NT2/D1 (cell line): ENCODE measurements at regions not wholly inside any gene's neighbourhood (a gene's known extent, or its start where the extent isn't known, plus 50 kb on each side); places are given as distances from the start of the nearest gene placed in this dataset.

Source experiments
- DNase-seq: peaks from one replicate; pipeline ENCODE4 v3.0.0-alpha.2; 2011; ENCODE audit warnings: low read depth, low spot score
- H3K27me3 ChIP-seq: 2 replicates; pipeline ENCODE4 v1.6.0; 2011; ENCODE audit warnings: mild to moderate bottlenecking; ENCODE audit not compliant: insufficient read length, insufficient read depth
- H3K36me3 ChIP-seq: 2 replicates; pipeline ENCODE4 v1.6.1; 2011; ENCODE audit warnings: mild to moderate bottlenecking, low read length, mixed read lengths; ENCODE audit not compliant: insufficient read depth, insufficient read length
- H3K4me1 ChIP-seq: 2 replicates; pipeline ENCODE4 v1.5.1; 2011; ENCODE audit not compliant: insufficient read depth, insufficient read length
- H3K4me3 ChIP-seq: 2 replicates; pipeline ENCODE4 v1.5.1; 2011; ENCODE audit warnings: low read depth; ENCODE audit not compliant: insufficient read length
- H3K9ac ChIP-seq: 2 replicates; pipeline ENCODE4 v1.6.0; 2011; ENCODE audit warnings: low read depth; ENCODE audit not compliant: insufficient read length
- H3K9me3 ChIP-seq: 2 replicates; pipeline ENCODE4 v1.5.1; 2011; ENCODE audit warnings: mild to moderate bottlenecking, low read length; ENCODE audit not compliant: insufficient read depth
- SUZ12 ChIP-seq: IDR thresholded peaks from 2 replicates; pipeline ENCODE4 v1.6.1; 2011; ENCODE audit not compliant: insufficient read length, insufficient read depth; ENCODE audit errors: extremely low read depth
- YY1 ChIP-seq: IDR thresholded peaks from 2 replicates; pipeline ENCODE4 v1.6.1; 2011; ENCODE audit not compliant: insufficient read length, insufficient read depth
- ZNF274 ChIP-seq: IDR thresholded peaks from 2 replicates; pipeline ENCODE4 v1.6.1; 2011; ENCODE audit warnings: mild to moderate bottlenecking, low read depth, low read length

DNA sequence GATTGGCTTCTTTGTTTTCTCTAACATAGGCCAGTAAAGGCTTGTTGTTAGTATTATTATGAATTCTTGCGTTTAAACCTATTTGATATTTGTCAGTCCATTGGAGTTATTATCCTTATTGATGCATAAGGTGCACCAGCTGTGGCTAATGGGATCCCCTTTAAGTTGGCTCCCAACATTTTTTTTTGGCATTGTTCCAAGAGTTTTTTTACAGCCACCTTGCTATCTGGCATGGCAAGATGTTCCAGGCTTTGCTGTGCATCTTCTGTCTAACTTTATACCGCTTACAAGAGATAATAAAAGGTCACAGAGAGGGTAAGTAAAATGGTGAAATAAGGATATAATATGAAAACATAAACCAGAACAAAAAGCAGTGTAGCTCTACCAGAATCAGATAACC is 157.5 kb upstream of the TACR1 start:
- Histone ChIP-seq H3K9ac (no peak overlapping the region), H3K4me1 (no peaks in the 10 kb centered on the region), H3K9me3 (no peaks in the 10 kb centered on the region), H3K36me3 (no peaks in the 10 kb centered on the region), H3K4me3 (no peak overlapping the region), H3K27me3 (no peaks in the 10 kb centered on the region)
- TF ChIP-seq ZNF274 = no peak
- no peak for TF ChIP-seq SUZ12
- TF ChIP-seq YY1 = no peak
- no peak for DNase-seq

- TF ChIP-seq ZNF274 = no peak
- TF ChIP-seq SUZ12 = no peak
- TF ChIP-seq YY1 = no peak
- H3K9me3 ChIP-seq = no peaks in the 10 kb centered on the region
- H3K4me3 ChIP-seq = no peak overlapping the region
- H3K4me1 ChIP-seq = no peaks in the 10 kb centered on the region
- H3K9ac ChIP-seq = no peak overlapping the region
- no peaks in the 10 kb centered on the region for H3K27me3 ChIP-seq
- DNase-seq = no peak
- no peaks in the 10 kb centered on the region for H3K36me3 ChIP-seq
Measured at GRCh38 chr2:75353131-75353530, 153.8 kb upstream of the TACR1 start.

GRCh38 chr2:75348307-75348706 is 149.0 kb upstream of the TACR1 start:
- no peaks in the 10 kb centered on the region for H3K36me3 ChIP-seq
- H3K27me3 ChIP-seq = no peaks in the 10 kb centered on the region
- no peaks in the 10 kb centered on the region for H3K9me3 ChIP-seq
- no peak for DNase-seq
- H3K4me1 ChIP-seq = no peaks in the 10 kb centered on the region
- TF ChIP-seq YY1 = no peak
- TF ChIP-seq SUZ12 = no peak
- TF ChIP-seq ZNF274 = no peak
- no peak overlapping the region for H3K4me3 ChIP-seq
- H3K9ac ChIP-seq = no peak overlapping the region

DNA sequence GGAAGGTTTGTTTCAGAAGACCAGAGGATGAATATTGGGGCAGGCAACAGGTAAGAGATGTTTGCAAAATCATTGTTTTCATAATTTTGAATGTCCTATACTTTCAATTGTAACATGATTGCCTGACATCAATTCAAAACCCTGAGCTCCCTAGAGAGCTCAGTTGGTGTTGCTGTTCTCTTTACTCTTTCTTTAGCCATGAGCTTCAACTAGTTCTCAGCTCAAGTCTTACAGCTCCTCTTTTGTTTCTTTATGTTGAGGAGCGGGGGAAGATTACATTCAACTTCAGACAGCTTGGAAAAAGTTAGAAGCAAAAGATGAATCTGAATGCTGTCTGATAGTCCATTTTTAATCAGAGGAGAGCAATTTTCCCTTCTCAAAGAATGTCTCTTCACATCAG is 144.8 kb upstream of the TACR1 start:
- TF ChIP-seq SUZ12 (no peak), ZNF274 (no peak), YY1 (no peak)
- Histone ChIP-seq H3K4me1 (no peaks in the 10 kb centered on the region), H3K36me3 (no peaks in the 10 kb centered on the region), H3K9ac (no peak overlapping the region), H3K9me3 (no peaks in the 10 kb centered on the region), H3K4me3 (no peak overlapping the region), H3K27me3 (no peaks in the 10 kb centered on the region)
- DNase-seq = no peak

DNA sequence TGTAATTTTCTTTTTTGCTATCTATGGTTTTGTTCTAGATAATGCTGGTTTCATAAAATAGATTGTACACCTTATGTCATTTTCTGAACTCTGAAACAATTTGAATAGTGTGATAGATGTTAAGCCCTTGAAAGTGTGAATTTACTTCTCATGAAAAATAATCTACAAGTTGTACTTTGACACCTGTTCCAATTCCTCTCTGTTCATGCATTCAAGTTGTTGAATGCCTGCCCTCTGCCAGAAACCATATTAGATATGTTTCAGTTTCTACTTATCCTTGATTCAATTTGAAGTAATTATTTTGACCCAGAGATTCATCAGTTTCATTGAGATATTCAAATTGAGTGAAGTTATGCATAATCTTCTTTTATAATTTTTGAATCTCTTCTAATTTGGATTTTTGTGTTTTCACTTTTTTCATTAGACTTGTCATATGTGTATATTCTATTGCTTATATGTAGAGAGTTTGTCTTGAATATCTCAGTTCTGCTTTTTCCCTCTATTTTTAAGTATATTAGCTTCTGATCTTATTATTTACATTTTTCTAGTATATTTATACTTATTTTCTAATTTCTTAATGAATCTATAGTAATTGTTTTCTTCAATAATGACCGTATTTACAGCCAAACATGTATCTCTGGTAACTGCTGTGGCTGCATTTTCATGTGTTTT is 143.3 kb upstream of the TACR1 start:
- no peaks in the 10 kb centered on the region for H3K27me3 ChIP-seq
- H3K4me3 ChIP-seq = no peak overlapping the region
- no peaks in the 10 kb centered on the region for H3K36me3 ChIP-seq
- no peak for DNase-seq
- H3K4me1 ChIP-seq = no peaks in the 10 kb centered on the region
- H3K9me3 ChIP-seq = no peaks in the 10 kb centered on the region
- no peak overlapping the region for H3K9ac ChIP-seq
- TF ChIP-seq SUZ12 (no peak), YY1 (no peak), ZNF274 (no peak)

DNA sequence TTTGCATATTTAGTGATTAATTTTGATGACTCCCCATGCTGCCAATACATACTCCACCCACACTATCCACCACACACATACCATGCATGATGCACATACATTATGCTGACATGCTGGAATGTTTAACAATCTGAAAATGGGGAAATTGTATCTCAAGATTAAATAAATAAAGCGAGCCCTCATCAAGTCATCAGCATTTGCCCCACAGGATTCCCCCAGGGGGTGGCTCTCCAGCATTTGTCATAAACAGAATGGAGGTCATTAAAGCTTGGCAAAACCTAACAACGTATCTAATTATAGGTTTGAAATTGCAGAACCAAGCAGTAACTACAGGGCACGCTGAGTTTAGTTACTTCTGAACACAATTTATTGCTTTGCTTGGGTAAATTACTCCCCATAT is 141.2 kb upstream of the TACR1 start:
- Histone ChIP-seq H3K4me3 (no peak overlapping the region), H3K4me1 (no peaks in the 10 kb centered on the region), H3K9me3 (no peaks in the 10 kb centered on the region), H3K9ac (no peak overlapping the region), H3K27me3 (no peaks in the 10 kb centered on the region), H3K36me3 (no peaks in the 10 kb centered on the region)
- DNase-seq = no peak
- no peak for TF ChIP-seq ZNF274
- TF ChIP-seq YY1 = no peak
- no peak for TF ChIP-seq SUZ12

DNA sequence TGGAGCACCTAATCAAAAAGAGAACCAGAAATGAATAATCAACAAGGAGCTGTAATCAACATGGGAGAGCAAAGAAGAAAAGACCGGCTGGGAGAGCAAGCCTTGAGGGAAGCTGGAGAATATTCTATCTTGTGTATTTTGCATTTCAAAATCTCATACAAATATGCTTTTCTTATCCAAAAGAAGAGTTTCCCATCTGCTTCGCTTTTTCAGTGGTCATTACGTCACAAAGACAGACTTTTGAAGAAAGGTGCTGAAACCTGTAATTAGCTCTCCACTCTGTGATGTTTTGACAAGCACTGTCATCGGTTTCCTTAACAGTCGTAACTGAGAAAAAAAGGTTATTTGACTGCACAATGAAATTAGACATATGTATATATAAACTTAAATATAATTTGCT is 139.1 kb upstream of the TACR1 start:
- Histone ChIP-seq H3K27me3 (no peaks in the 10 kb centered on the region), H3K9me3 (no peaks in the 10 kb centered on the region), H3K36me3 (no peaks in the 10 kb centered on the region), H3K4me3 (no peak overlapping the region), H3K9ac (no peak overlapping the region), H3K4me1 (no peaks in the 10 kb centered on the region)
- DNase-seq = no peak
- no peak for TF ChIP-seq YY1
- no peak for TF ChIP-seq SUZ12
- TF ChIP-seq ZNF274 = no peak

DNA sequence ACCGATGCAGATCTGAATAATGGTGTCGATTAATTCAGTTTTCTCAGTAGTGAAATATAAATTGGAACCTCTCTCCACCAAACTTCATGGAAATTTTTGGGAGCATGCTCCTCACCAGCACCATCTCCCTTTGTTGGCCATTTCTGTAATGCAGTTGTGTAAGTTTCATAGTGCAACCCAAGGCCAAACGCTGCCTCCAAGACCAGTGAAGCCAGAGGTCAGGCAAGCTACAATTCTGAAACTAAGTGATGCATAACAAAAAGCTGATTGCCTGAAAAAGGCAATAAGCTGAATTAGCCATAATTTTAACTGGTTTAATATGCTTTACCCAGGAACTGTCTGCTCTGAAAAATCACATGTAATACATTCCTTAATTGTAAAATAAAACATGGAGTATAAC is 138.3 kb upstream of the TACR1 start:
- DNase-seq = no peak
- TF ChIP-seq SUZ12 (no peak), YY1 (no peak), ZNF274 (no peak)
- Histone ChIP-seq H3K4me1 (no peaks in the 10 kb centered on the region), H3K36me3 (no peaks in the 10 kb centered on the region), H3K9ac (no peak overlapping the region), H3K4me3 (no peak overlapping the region), H3K27me3 (no peaks in the 10 kb centered on the region), H3K9me3 (no peaks in the 10 kb centered on the region)
